Fibroblast of lung (primary cell): ENCODE measurements at regions not wholly inside any gene's neighbourhood (a gene's known extent, or its start where the extent isn't known, plus 50 kb on each side); places are given as distances from the start of the nearest gene placed in this dataset.

Experiments used
- CTCF ChIP-seq, 2 donors: IDR thresholded peaks in 1 of 2; conservative IDR thresholded peaks in 1 of 2; 1 replicate in 1 of 2; 2 replicates in 1 of 2; pipeline ENCODE4 v1.5.1; 2011 to 2012; ENCODE audit warnings: low read length in 2 of 2, control low read depth in 1 of 2, inconsistent platforms in 1 of 2, low read depth in 1 of 2, mild to moderate bottlenecking in 1 of 2
- EZH2 ChIP-seq: IDR thresholded peaks from 2 replicates; pipeline ENCODE4 v1.5.1; 2012; ENCODE audit warnings: low read length, control low read depth, mild to moderate bottlenecking; ENCODE audit errors: missing control alignments

- TF ChIP-seq CTCF (conservative IDR thresholded peaks at IDR 0.05 in 1 of 2, IDR thresholded peaks at IDR 0.05 in 1 of 2; ENCODE audit: low read depth in 1 of 2, low read length in 2 of 2) (no peak), EZH2 (no peak)
Measured at GRCh38 chr1:213584272-213584671, 403.5 kb upstream of the PROX1 start.
